DMS53 treated with DMSO at 0.1 percent for 48 hours (cell line): ENCODE measurements at regions not wholly inside any gene's neighbourhood (a gene's known extent, or its start where the extent isn't known, plus 50 kb on each side); places are given as distances from the start of the nearest gene placed in this dataset.

Experiments
- DNase-seq: peaks from one replicate; lab custom pipeline; 2025; ENCODE audit not compliant: unreplicated experiment; lab: John Stamatoyannopoulos, UW

DNA sequence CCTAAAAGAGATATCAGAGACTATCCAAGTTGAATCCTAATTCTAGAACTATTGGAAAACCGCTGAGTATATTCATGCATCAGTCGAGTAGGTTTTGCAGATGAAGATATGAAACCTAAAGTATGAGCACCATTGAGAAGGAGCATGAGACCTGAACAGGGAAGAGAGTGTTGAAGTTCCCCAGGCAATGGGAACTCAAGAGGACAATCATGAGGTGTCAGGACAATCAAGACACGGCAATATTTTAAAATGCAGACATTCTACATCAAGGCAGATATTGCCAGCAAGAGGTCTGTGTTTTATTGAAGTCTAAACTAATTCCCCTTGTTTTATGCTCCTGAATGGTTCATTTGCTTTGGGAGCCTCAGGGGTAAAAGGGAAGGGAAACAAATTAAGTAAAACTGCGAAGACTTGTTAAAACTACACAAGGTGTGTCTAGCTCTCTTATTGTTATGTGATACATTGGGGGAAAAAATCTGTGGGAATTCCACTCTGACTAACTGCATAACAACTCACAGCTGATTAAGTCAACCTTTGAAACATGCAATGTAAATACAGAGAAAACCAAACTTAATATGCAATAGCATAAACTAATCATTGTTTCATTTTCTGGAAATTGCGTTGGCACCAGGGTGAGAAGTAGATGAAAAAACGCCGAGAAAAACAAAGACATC lies 347.9 kb upstream of the ADGRL2 start:
- DNase-seq, result no peak

DNA sequence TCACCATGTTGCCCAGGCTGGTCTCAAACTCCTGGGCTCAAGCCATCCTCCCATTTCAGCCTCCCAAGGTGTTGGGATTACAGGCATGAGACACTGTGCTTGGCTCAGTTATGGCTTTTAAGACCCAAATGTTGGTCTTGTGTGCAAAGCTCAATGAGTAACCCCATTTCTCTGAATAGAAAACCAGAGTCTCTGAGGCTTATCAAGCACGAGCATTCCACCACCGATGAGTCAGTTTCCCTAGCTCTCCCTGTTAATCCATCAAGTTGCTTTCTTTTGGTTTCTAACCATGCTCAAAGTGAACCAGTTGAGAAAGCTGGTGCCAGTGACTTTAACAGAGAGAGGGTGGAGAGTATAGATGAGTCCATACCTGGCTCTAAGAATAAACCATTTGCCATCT lies 350.9 kb upstream of the ADGRL2 start:
- no peak for DNase-seq

DNA sequence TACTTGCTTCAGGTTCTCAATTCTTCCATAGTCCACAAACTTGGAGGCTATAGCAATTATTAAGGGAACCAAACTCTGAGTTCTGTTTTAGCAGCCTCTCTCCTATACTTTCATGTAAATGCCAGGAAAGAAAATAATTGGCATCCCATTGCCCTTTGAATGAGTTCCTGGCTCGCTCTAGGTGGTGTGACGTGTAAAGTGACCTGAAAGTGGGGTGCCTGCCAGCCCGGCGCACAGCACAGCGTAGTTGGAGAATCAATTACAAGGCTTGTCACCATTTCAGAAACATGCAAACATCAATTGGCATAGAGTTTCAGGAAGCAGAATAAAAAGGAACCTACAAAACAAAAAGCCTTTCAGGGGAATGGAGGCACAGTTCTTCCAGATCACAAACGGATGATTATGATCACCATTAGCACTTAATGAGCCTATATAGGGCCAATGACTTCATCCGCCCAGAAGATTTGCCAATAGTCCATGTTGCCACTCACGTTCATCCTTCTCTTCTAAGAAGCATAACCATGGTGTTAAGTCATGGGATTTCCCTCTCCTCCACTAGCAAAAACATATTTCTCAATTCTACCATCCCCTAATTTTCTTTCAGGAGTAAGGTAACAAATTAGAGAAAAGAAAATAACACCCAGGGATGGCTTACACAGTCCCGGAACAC lies 354.6 kb upstream of the ADGRL2 start:
- DNase-seq, result no peak

- DNase-seq, result no peak
Observed at GRCh38 chr1:81443288-81443687, 357.4 kb upstream of the ADGRL2 start.

DNA sequence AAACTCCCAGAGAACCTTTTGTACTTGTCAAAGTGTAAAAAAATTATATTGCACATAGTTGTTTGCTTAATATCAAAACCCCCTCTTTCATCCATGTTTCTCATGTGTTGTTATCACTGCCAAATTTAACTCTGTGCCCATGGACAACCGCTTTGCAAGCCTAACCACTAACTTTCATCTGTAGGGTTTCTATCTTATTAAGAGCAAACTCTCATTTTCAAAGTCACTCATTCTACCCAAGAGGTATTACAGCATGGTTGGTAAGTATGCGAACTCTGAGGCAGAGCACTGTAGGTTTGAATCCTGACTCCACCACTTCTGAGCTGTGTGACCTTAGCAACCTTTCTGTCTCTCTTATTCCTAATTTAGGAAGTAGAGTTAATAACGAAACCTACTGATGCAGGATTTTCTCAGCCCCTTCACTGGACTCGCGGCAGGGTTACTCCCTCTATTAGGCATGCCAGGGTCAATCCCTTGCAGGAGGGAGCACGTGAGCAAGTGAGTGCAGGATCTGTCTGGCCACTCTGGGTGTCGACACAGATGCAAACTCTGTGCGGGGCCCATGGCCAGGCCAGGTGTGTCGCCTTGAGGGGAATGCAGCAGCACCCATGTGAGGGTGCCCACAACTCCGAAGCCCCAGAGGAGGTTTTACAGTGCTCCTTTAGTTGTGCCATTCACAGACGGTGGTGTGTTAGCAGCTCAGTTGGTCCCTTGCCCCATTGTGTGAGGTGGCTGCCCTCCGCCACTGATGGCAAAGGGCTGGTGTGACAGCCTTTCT lies 361.5 kb upstream of the ADGRL2 start:
- no peak for DNase-seq

GRCh38 chr1:81437649-81438048 lies 363.1 kb upstream of the ADGRL2 start:
- no peak for DNase-seq

DNA sequence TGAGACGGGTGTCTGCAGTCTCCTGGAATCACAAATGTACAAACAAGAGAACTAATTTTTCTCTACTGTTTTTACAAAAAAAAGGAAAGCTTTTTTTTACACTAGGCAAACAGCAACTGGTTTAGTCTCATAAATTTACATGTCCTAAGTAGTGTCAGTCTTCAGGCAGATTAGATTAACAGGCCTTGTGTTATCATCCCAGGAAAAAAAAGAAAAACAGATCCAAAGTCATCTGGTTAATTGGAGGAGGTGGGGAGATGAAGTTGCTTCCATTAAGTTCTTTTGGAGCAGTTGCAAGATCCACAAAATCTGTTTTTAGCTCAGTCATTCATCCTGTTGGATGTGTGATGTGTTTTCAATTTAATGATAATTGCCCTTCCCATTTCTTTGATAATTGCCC lies 363.5 kb upstream of the ADGRL2 start:
- no peak for DNase-seq

- peak; percentile 47 for DNase-seq
Observed at GRCh38 chr1:81435175-81435574, 365.6 kb upstream of the ADGRL2 start.

- DNase-seq, result no peak
Observed at GRCh38 chr1:81433676-81434075, 367.1 kb upstream of the ADGRL2 start.

- no peak for DNase-seq
Observed at GRCh38 chr1:81432654-81433109, 368.1 kb upstream of the ADGRL2 start.

- DNase-seq, result no peak
Observed at GRCh38 chr1:81432059-81432458, 368.7 kb upstream of the ADGRL2 start.

GRCh38 chr1:81431624-81432000 lies 369.1 kb upstream of the ADGRL2 start:
- DNase-seq, result no peak

GRCh38 chr1:81430955-81431623 lies 369.6 kb upstream of the ADGRL2 start:
- DNase-seq, result no peak

- DNase-seq, result no peak
Observed at GRCh38 chr1:81430236-81430938, 370.3 kb upstream of the ADGRL2 start.

GRCh38 chr1:81428998-81429397 lies 371.7 kb upstream of the ADGRL2 start:
- DNase-seq, result peak; percentile 43

GRCh38 chr1:81424816-81425215 lies 375.9 kb upstream of the ADGRL2 start:
- no peak for DNase-seq

DNA sequence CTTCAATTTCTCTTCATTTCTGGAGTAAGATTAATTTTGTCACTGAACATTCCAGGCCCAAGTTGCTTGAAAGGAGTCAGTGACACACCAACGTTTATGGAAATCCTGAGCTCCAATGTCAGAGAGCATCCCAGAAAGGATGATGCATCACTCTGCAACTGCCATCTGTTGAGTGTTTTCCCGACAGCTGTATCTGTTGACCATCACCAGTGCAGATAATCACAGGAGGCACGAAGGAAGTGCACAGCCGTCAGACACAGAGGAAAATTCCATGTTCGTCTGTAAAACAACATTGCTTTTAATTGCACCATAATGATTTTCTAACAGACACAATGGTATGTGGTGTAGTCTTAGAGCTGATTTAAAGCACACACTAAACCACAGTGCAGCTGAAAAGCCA lies 376.7 kb upstream of the ADGRL2 start:
- peak; percentile 27 for DNase-seq

GRCh38 chr1:81420760-81421159 lies 380.0 kb upstream of the ADGRL2 start:
- no peak for DNase-seq

GRCh38 chr1:81414488-81415015 lies 386.2 kb upstream of the ADGRL2 start:
- peak; percentile 73 for DNase-seq

DNA sequence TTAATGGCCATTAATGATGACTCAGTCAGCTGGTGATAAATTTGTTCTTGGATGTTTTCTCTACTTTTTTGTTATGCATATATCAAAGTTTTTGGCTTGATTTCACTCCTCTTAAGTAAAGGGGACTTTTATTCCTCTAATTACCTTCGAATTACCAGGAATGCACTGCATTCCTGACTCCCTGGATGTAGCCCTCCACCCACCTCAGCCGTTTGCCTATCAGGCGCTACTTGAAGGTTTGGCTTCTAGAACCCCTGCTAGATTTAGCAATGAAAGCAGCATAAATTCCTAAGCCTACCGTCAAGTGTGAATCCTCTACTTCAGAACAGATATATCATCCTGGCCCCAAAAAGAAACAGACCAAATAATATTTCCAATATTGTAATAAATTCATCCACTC lies 387.8 kb upstream of the ADGRL2 start:
- no peak for DNase-seq

- DNase-seq, result no peak
Observed at GRCh38 chr1:81410941-81411340, 389.8 kb upstream of the ADGRL2 start.
